AG09309 (cell line): ENCODE measurements at regions not wholly inside any gene's neighbourhood (a gene's known extent, or its start where the extent isn't known, plus 50 kb on each side); places are given as distances from the start of the nearest gene placed in this dataset.

Experiments
- DNase-seq: peaks from one replicate; pipeline ENCODE4 v3.0.0-alpha.2; 2010; ENCODE audit warnings: low read depth
- H3K4me3 ChIP-seq: 2 replicates; pipeline ENCODE4 v1.5.1; 2011; ENCODE audit warnings: mild to moderate bottlenecking, low read depth, low read length, moderate library complexity; ENCODE audit not compliant: control insufficient read depth
- TF ChIP-seq, protein P1 (sequence below): IDR thresholded peaks from 2 replicates; pipeline ENCODE4 v1.5.1; 2011; ENCODE audit warnings: mild to moderate bottlenecking, low read depth, low read length, inconsistent platforms; ENCODE audit not compliant: insufficient read depth, control insufficient read depth; ENCODE audit errors: missing control alignments

DNA sequence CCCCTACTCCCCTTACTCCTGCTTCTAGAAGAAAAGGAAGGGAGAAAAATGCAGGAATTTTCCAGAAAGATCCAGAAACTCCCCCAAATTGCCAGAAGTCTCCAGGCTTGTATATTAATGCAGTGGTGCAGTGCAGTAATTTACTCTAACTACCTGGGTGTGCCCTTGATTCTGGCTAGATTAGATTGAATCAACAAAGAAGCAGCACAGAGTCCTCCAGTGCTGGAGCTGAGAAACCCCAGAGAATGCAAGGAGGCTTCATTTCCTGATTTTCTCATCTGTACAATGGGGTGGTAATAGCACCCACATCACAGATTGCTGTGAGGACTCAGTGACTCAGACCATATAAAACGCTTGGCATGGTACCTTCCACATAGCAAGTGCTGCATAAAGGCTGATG, 247.3 kb upstream of the RPL38 start:
- no peak overlapping the region for H3K4me3 ChIP-seq
- DNase-seq = no peak
- TF ChIP-seq, protein P1, sequence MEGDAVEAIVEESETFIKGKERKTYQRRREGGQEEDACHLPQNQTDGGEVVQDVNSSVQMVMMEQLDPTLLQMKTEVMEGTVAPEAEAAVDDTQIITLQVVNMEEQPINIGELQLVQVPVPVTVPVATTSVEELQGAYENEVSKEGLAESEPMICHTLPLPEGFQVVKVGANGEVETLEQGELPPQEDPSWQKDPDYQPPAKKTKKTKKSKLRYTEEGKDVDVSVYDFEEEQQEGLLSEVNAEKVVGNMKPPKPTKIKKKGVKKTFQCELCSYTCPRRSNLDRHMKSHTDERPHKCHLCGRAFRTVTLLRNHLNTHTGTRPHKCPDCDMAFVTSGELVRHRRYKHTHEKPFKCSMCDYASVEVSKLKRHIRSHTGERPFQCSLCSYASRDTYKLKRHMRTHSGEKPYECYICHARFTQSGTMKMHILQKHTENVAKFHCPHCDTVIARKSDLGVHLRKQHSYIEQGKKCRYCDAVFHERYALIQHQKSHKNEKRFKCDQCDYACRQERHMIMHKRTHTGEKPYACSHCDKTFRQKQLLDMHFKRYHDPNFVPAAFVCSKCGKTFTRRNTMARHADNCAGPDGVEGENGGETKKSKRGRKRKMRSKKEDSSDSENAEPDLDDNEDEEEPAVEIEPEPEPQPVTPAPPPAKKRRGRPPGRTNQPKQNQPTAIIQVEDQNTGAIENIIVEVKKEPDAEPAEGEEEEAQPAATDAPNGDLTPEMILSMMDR = no peak

DNA sequence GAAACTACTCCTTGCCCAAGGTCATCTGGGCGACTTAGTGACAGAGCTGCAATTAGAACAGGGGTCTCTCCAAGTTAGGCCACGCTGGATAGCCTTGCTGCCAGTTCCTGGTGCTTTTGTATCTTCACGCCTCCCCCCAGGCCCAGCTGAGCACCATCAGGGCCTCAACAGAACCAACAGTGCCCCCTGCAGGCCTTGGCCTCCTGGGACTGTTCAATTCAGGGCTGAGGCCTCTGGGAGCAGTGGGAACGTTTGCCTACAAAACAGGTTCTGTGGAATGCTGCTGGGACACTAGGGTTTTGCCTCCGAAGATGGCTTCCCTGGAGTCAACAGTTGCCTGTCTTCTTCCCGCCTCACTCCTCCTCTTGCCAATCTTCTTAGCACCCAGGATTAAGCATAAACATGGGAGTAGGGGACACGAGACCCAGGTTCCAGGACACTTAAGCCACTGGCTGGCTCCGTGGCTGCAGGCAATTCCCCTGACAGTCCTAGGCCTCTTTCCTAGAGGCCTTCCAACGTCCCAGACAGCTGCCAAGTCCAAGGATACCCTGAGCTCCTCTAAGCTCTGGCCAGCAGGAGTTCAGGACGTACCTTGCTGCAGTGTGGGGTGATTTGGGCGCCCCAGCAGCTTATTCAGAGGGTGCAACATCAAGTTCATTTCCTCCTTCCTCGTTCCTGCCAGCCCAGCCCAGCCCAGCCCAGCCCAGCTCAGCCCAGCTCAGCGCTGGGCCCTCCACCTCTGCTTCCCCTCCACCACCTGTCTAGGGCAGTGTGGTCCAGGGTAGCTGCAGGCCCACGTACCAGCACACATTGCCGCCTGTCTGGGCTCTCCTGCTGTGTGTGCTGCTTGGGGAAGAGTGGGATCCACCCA, 246.6 kb upstream of the RPL38 start:
- no peak for DNase-seq
- H3K4me3 ChIP-seq = no peak overlapping the region
- TF ChIP-seq, protein P1 = no peak

DNA sequence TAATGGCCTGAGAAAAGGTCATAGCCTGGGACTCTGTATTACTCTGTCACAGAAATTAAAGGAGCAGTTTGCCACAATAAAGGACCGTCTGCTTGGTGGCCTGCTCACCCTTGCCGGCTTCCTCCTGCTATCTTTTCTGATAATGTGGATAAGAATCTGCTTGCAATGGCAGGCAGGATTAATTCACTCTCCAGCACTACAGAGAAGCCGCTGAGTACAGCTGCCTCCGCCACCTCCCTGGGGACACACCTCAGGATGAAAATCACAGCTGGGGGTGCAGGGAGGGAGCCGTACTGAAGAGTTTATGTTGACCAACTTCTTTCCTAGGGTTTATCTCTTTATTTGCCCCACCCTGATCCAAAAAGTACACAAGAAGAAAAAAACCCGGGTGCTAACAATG, 245.9 kb upstream of the RPL38 start:
- TF ChIP-seq, protein P1 = no peak
- DNase-seq = no peak
- no peak overlapping the region for H3K4me3 ChIP-seq

DNA sequence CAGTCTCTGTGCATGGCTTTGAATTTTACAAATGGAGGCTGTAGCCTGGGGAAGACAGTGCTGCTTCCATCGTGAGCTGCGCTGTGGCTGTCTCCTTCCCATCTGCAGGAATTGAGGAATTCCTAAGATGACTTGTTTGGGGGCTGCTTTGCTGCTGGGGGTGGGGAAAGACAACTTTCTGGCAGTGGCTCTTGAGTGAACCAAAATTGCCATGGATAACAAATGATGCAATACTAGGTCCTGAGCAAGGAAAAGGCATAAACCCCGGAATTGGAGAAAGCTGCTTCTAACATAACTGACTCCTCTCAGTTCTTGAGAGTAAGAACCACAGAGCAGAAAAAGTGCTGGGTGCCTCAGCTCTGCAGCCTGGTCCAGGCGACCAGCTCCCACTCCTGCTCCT, 245.0 kb upstream of the RPL38 start:
- no peak overlapping the region for H3K4me3 ChIP-seq
- DNase-seq = no peak
- TF ChIP-seq, protein P1 = no peak

DNA sequence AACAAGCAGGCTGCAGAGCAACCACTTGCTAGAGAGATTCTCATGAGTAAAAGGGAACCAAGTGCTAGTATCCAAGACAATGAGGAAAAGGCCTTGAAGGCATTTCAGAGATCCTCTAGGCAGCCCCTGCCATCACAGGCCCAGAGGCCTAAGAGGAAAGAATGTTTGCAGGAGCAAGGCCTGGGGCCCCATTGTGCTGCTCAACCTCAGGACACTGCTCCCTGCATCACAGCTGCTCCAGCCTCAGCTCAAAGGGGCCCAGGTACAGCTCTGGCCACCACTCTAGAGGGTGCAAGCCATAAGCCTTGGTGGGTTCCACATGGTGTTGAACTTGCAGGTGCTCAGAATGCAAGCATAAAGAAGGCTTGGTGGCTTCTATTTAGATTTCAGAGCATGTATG, 243.0 kb upstream of the RPL38 start:
- H3K4me3 ChIP-seq = no peak overlapping the region
- no peak for DNase-seq
- TF ChIP-seq, protein P1 = no peak

DNA sequence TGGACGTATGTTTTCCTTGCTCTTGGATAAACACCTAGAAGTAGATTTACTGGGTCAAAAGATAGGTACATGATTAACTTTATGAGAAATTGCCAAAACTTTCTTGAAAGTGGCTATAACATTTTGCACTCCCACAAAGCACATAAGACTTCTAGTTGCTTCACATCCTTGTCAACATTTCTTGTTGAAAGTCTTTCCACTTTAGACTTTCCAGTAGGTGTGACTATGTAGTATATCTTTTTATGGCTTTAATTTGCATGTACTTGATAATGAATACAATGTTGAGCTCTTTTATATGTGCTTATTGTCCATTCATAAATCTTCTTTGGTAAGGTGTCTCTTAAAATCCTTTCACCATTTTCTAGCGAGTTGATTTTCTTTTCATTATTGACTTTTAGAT, 241.2 kb upstream of the RPL38 start:
- no peak for DNase-seq
- TF ChIP-seq, protein P1 = no peak

More for the DNA sequence above, 241.2 kb upstream of the RPL38 start:
- H3K4me3 ChIP-seq = no peak overlapping the region
